Kidney tubule cell (primary cell): ENCODE measurements at regions not wholly inside any gene's neighbourhood (a gene's known extent, or its start where the extent isn't known, plus 50 kb on each side); places are given as distances from the start of the nearest gene placed in this dataset.
A peak's percentile ranks its signal among the peaks of the same experiment; 100 is the strongest.
"Not testable (repeated sequence)": the region's sequence is repeated elsewhere in the genome, so short reads cannot be mapped to it uniquely, and the experiment has no call there.

ENCODE experiments used
- DNase-seq: peaks from one replicate; pipeline ENCODE4 v3.0.0-alpha.2; 2018; ENCODE audit warnings: low spot score

GRCh38 chr5:164998142-164998541 is 1492.7 kb downstream of the MAT2B start:
- DNase-seq = no peak

GRCh38 chr5:164998590-164998989 is 1493.2 kb downstream of the MAT2B start:
- DNase-seq = no peak

GRCh38 chr5:165000479-165001190 is 1495.2 kb downstream of the MAT2B start:
- DNase-seq = no peak

- no peak for DNase-seq
Measured at GRCh38 chr5:165003283-165003682, 1497.9 kb downstream of the MAT2B start.

- no peak for DNase-seq
Measured at GRCh38 chr5:165004175-165004574, 1498.8 kb downstream of the MAT2B start.

- no peak for DNase-seq
Measured at GRCh38 chr5:165014439-165014838, 1509.0 kb downstream of the MAT2B start.

- DNase-seq = no peak
Measured at GRCh38 chr5:165015126-165015525, 1509.7 kb downstream of the MAT2B start.

GRCh38 chr5:165015547-165015946 is 1510.1 kb downstream of the MAT2B start:
- no peak for DNase-seq

- no peak for DNase-seq
Measured at GRCh38 chr5:165026971-165027370, 1521.6 kb downstream of the MAT2B start.

GRCh38 chr5:165028356-165028755 is 1522.9 kb downstream of the MAT2B start:
- no peak for DNase-seq

- DNase-seq = peak; percentile 2
Measured at GRCh38 chr5:165029099-165029870, 1523.9 kb downstream of the MAT2B start.

GRCh38 chr5:165030971-165031370 is 1525.6 kb downstream of the MAT2B start:
- DNase-seq = no peak

- no peak for DNase-seq
Measured at GRCh38 chr5:165031371-165031770, 1526.0 kb downstream of the MAT2B start.

- DNase-seq = peak; percentile 4
Measured at GRCh38 chr5:165035520-165035919, 1530.1 kb downstream of the MAT2B start.

GRCh38 chr5:165039748-165040147 is 1534.3 kb downstream of the MAT2B start:
- no peak for DNase-seq

GRCh38 chr5:165045941-165046340 is 1540.5 kb downstream of the MAT2B start:
- not testable (repeated sequence) for DNase-seq

- no peak for DNase-seq
Measured at GRCh38 chr5:165055476-165055875, 1550.1 kb downstream of the MAT2B start.

GRCh38 chr5:165057145-165057544 is 1551.7 kb downstream of the MAT2B start:
- no peak for DNase-seq

GRCh38 chr5:165066751-165067385 is 1561.4 kb downstream of the MAT2B start:
- no peak for DNase-seq

- no peak for DNase-seq
Measured at GRCh38 chr5:165076686-165077085, 1571.3 kb downstream of the MAT2B start.

GRCh38 chr5:165079389-165079788 is 1574.0 kb downstream of the MAT2B start:
- DNase-seq = no peak

- DNase-seq = no peak
Measured at GRCh38 chr5:165083394-165083793, 1578.0 kb downstream of the MAT2B start.

GRCh38 chr5:165086465-165086864 is 1581.0 kb downstream of the MAT2B start:
- DNase-seq = no peak
